Chondrocyte (in vitro differentiated cells): ENCODE measurements at regions not wholly inside any gene's neighbourhood (a gene's known extent, or its start where the extent isn't known, plus 50 kb on each side); places are given as distances from the start of the nearest gene placed in this dataset.

Source experiments
- DNase-seq: peaks from one replicate; pipeline ENCODE4 v3.0.0; 2021; ENCODE audit warnings: mixed read lengths, low spot score
- H3K27ac Mint-ChIP-seq: one replicate; pipeline ENCODE4 v1.8.0; 2021; ENCODE audit warnings: mild to moderate bottlenecking, moderate library complexity, mixed read lengths; ENCODE audit not compliant: unreplicated experiment
- H3K27me3 Mint-ChIP-seq: 2 replicates; pipeline ENCODE4 v1.8.0; 2021; ENCODE audit warnings: low read depth, mixed read lengths
- H3K36me3 Mint-ChIP-seq: 2 replicates; pipeline ENCODE4 v1.8.0; 2021; ENCODE audit warnings: low read depth, mixed read lengths
- H3K4me1 Mint-ChIP-seq: 2 replicates; pipeline ENCODE4 v1.8.0; 2021; ENCODE audit warnings: low read depth, mild to moderate bottlenecking, mixed read lengths
- H3K4me3 Mint-ChIP-seq: one replicate; pipeline ENCODE4 v1.8.0; 2021; ENCODE audit warnings: mild to moderate bottlenecking, moderate library complexity, mixed read lengths; ENCODE audit not compliant: unreplicated experiment
- H3K9me3 Mint-ChIP-seq: 2 replicates; pipeline ENCODE4 v1.8.0; 2021; ENCODE audit warnings: low read depth, mixed read lengths
- CTCF ChIP-seq: fragments of 200-600 bp; sonication (generic); IDR thresholded peaks from 2 replicates; pipeline ENCODE4 v1.5.0; 2021; ENCODE audit warnings: antibody characterized with exemption, mild to moderate bottlenecking, moderate library complexity

GRCh38 chr4:20464381-20464780 is 212.7 kb downstream of the SLIT2 start:
- Mint-ChIP-seq H3K27me3 (no peaks in the 10 kb centered on the region), H3K27ac (peak overlapping the region; percentile 23), H3K4me1 (peaks cover 7% of the 10 kb centered on the region), H3K4me3 (no peak overlapping the region), H3K36me3 (no peaks in the 10 kb centered on the region), H3K9me3 (no peaks in the 10 kb centered on the region)
- DNase-seq = no peak
- no peak for TF ChIP-seq CTCF

- Mint-ChIP-seq H3K4me3 (no peak overlapping the region), H3K4me1 (no peaks in the 10 kb centered on the region)
Observed at GRCh38 chr4:20474119-20474518, 222.4 kb downstream of the SLIT2 start.

GRCh38 chr4:20478412-20478811 is 221.8 kb upstream of the PACRGL start:
- H3K27ac Mint-ChIP-seq = no peak overlapping the region
- no peaks in the 10 kb centered on the region for H3K4me1 Mint-ChIP-seq
- TF ChIP-seq CTCF = no peak
- no peak overlapping the region for H3K4me3 Mint-ChIP-seq
- no peak for DNase-seq
- no peaks in the 10 kb centered on the region for H3K27me3 Mint-ChIP-seq
- no peaks in the 10 kb centered on the region for H3K9me3 Mint-ChIP-seq
- no peaks in the 10 kb centered on the region for H3K36me3 Mint-ChIP-seq

More at GRCh38 chr4:20474119-20474518, 222.4 kb downstream of the SLIT2 start:
- no peak overlapping the region for H3K27ac Mint-ChIP-seq
- no peaks in the 10 kb centered on the region for H3K9me3 Mint-ChIP-seq
- DNase-seq = no peak
- no peak for TF ChIP-seq CTCF
- H3K36me3 Mint-ChIP-seq = no peaks in the 10 kb centered on the region
- no peaks in the 10 kb centered on the region for H3K27me3 Mint-ChIP-seq

GRCh38 chr4:20480165-20480947 is 219.9 kb upstream of the PACRGL start:
- H3K36me3 Mint-ChIP-seq = peaks cover 3% of the 10 kb centered on the region
- no peak overlapping the region for H3K4me3 Mint-ChIP-seq
- no peak for DNase-seq
- no peaks in the 10 kb centered on the region for H3K4me1 Mint-ChIP-seq
- no peaks in the 10 kb centered on the region for H3K9me3 Mint-ChIP-seq
- no peaks in the 10 kb centered on the region for H3K27me3 Mint-ChIP-seq
- no peak overlapping the region for H3K27ac Mint-ChIP-seq
- TF ChIP-seq CTCF = no peak

- Mint-ChIP-seq H3K27ac (no peak overlapping the region), H3K4me1 (peaks cover 9% of the 10 kb centered on the region), H3K27me3 (no peaks in the 10 kb centered on the region), H3K36me3 (peaks cover 3% of the 10 kb centered on the region), H3K9me3 (no peaks in the 10 kb centered on the region), H3K4me3 (no peak overlapping the region)
- no peak for DNase-seq
- TF ChIP-seq CTCF = no peak
Observed at GRCh38 chr4:20483416-20483815, 216.8 kb upstream of the PACRGL start.
